Transverse colon (tissue), 4 donors: ENCODE measurements at regions not wholly inside any gene's neighbourhood (a gene's known extent, or its start where the extent isn't known, plus 50 kb on each side); places are given as distances from the start of the nearest gene placed in this dataset.
A peak's percentile ranks its signal among the peaks of the same experiment; 100 is the strongest.

Experiments
- DNase-seq: peaks from one replicate; pipeline ENCODE4 v3.0.0-alpha.2; 2019
- H3K27ac ChIP-seq, 4 donors: fragments of 200-600 bp; sonication (generic); 2 replicates each; pipeline ENCODE4 v1.5.1; 2016 to 2018; ENCODE audit warnings: inconsistent platforms in 4 of 4
- H3K27me3 ChIP-seq: fragments of 200-600 bp; sonication (generic); 2 replicates; pipeline ENCODE4 v1.5.1; 2017; ENCODE audit warnings: inconsistent platforms
- H3K36me3 ChIP-seq, 4 donors: fragments of 200-600 bp; sonication (generic); 2 replicates each; pipeline ENCODE4 v1.5.1; 2017 to 2019; ENCODE audit warnings: inconsistent platforms in 4 of 4
- H3K4me1 ChIP-seq, 4 donors: fragments of 200-600 bp; sonication (generic); 2 replicates each; pipeline ENCODE4 v1.5.1; 2017 to 2020; ENCODE audit warnings: inconsistent platforms in 4 of 4
- H3K4me3 ChIP-seq, 4 donors: fragments of 200-600 bp; sonication (generic); 1 replicate in 1 of 4; 2 replicates in 3 of 4; pipeline versions ENCODE4 v1.5.1 to v1.6.1; 2017 to 2019; ENCODE audit warnings: inconsistent platforms in 4 of 4
- H3K9me3 ChIP-seq, 2 donors: fragments of 200-600 bp; sonication (generic); 2 replicates each; pipeline ENCODE4 v1.5.1; 2017 to 2019; ENCODE audit warnings: inconsistent platforms in 2 of 2
- EP300 ChIP-seq: sonication (generic); formaldehyde crosslinking; IDR thresholded peaks from one replicate; pipeline ENCODE4 v1.6.1; 2017; ENCODE audit warnings: antibody characterized with exemption, low read depth
- POLR2A ChIP-seq: fragments of 450-650 bp; IDR thresholded peaks from one replicate; pipeline ENCODE4 v1.6.1; 2016; ENCODE audit warnings: antibody characterized with exemption, mild to moderate bottlenecking, moderate library complexity
- POLR2AphosphoS5 ChIP-seq, 3 donors: sonication (generic); formaldehyde crosslinking; IDR thresholded peaks; one replicate each; pipeline ENCODE4 v1.6.1; 2016; ENCODE audit warnings: antibody characterized with exemption in 3 of 3
- WGBS, 2 donors: methylation state at CpG; one replicate each; pipeline ENCODE4 v1.1.5; 2018; ENCODE audit warnings: low coverage in 1 of 2; 5-methylcytosine and 5-hydroxymethylcytosine counted together
- in situ Hi-C, 4 donors: fragments of 200-750 bp; cut with MboI; loops; one replicate each; pipeline versions ENCODE4 v1.15.0 to v1.15.1; 2017; ENCODE audit warnings: low sequenced_read_pairs in 3 of 4, low pct_ligation_motif_present in 1 of 4, low pct_unique_long_range_greater_than_20kb in 1 of 4
- intact Hi-C: fragments of 100-400 bp; cut with DNase I; formaldehyde crosslinking; loops from one replicate; pipeline ENCODE4 v1.15.1; 2023; ENCODE audit warnings: low total_unique reads
- TF ChIP-seq, protein P1 (sequence below), 5 experiments: fragments of 200-600 bp in 3 of 5; fragments of 450-650 bp in 2 of 5; sonication (generic) in 3 of 5; IDR thresholded peaks; 1 replicate in 2 of 5; 2 replicates in 3 of 5; pipeline ENCODE4 v1.5.1; 2016 to 2017; ENCODE audit warnings: antibody characterized with exemption in 5 of 5, inconsistent platforms in 3 of 5, mild to moderate bottlenecking in 2 of 5, moderate library complexity in 1 of 5

DNA sequence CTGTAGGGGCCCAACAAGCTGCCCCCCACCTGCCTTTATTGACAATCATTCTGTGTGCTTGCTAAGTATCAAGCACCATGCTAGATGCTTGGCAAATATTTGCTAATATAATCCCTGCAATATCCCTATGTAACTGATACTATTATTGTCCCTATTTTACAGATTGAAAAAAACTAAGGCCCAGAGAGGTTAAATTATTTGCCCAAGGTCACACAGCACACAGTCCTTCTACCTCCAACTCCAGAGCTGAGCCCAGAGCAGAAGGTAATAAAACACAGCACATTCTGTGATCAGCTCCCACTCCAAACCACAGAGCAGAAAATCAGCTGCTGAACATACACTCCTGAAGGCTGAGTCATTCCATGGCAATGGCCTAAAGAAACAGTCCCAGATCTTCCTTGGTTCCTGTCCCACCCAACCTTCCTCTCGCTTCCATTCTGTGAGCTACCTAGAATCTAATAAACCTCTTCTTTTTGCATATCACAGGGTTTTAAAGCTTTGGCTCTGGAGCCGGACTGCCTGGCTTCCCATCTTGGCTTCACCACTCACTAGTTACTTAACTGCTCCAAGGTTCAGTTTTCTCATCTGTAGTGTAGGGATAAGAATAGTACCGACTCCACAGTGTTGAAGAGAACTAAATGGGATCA is 66.7 kb upstream of the ADRA1B start:
- DNase-seq, result no peak
- intact Hi-C loops (no loop called here), in situ Hi-C loops (no loop called here)
- H3K27me3 ChIP-seq, result no peaks in the 10 kb centered on the region
- WGBS, 2 donors, result 80 to 84% methylated on average over 1 to 3 of the region's 3 CpGs
- no peak overlapping the region for H3K4me3 ChIP-seq
- peak overlapping the region in 1 of 4 donors; percentile 6 for H3K27ac ChIP-seq
- no peaks in the 10 kb centered on the region for H3K9me3 ChIP-seq
- TF ChIP-seq EP300, result no peak
- no peak for TF ChIP-seq POLR2A
- TF ChIP-seq, protein P1, sequence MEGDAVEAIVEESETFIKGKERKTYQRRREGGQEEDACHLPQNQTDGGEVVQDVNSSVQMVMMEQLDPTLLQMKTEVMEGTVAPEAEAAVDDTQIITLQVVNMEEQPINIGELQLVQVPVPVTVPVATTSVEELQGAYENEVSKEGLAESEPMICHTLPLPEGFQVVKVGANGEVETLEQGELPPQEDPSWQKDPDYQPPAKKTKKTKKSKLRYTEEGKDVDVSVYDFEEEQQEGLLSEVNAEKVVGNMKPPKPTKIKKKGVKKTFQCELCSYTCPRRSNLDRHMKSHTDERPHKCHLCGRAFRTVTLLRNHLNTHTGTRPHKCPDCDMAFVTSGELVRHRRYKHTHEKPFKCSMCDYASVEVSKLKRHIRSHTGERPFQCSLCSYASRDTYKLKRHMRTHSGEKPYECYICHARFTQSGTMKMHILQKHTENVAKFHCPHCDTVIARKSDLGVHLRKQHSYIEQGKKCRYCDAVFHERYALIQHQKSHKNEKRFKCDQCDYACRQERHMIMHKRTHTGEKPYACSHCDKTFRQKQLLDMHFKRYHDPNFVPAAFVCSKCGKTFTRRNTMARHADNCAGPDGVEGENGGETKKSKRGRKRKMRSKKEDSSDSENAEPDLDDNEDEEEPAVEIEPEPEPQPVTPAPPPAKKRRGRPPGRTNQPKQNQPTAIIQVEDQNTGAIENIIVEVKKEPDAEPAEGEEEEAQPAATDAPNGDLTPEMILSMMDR (IDR thresholded peaks at IDR 0.05), result no peak
- TF ChIP-seq POLR2AphosphoS5 (IDR thresholded peaks at IDR 0.05), result no peak
- H3K4me1 ChIP-seq, result no peaks in the 10 kb centered on the region
- H3K36me3 ChIP-seq, result no peaks in the 10 kb centered on the region

DNA sequence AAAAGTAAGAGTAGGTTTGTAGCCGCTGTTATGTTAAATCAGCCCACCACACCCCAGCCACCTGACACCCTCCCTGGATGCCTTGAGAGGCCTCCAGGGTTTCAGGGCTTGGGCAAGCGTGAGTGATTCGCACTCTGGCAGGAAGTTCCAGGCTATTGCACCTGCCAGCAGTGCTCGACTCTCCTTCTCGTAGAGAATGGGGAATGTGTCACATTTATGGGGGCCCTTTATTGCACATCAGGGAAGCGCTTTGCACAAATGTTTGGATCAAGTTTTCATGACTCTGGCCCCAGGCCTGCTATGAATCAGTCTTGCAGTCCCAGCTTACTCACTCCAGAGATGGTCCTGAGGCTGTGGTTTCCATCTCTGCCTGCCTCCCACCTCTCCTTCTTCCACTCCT is 66.1 kb upstream of the ADRA1B start:
- no peaks in the 10 kb centered on the region for H3K36me3 ChIP-seq
- no peak overlapping the region for H3K4me3 ChIP-seq
- H3K9me3 ChIP-seq, result no peaks in the 10 kb centered on the region
- peak; percentile 18 for DNase-seq
- H3K4me1 ChIP-seq, result no peaks in the 10 kb centered on the region
- H3K27ac ChIP-seq, result peak overlapping the region in 1 of 4 donors; percentile 6
- no peaks in the 10 kb centered on the region for H3K27me3 ChIP-seq
- intact Hi-C loops (no loop called here), in situ Hi-C loops (no loop called here)
- TF ChIP-seq POLR2AphosphoS5 (IDR thresholded peaks at IDR 0.05), result no peak
- TF ChIP-seq EP300, result no peak
- TF ChIP-seq, protein P1 (IDR thresholded peaks at IDR 0.05), result no peak
- TF ChIP-seq POLR2A, result no peak
- WGBS, 2 donors, result 52% methylated on average over 6 of the region's 6 CpGs; no CpG with 5 or more reads in 1 of the 2 donors

DNA sequence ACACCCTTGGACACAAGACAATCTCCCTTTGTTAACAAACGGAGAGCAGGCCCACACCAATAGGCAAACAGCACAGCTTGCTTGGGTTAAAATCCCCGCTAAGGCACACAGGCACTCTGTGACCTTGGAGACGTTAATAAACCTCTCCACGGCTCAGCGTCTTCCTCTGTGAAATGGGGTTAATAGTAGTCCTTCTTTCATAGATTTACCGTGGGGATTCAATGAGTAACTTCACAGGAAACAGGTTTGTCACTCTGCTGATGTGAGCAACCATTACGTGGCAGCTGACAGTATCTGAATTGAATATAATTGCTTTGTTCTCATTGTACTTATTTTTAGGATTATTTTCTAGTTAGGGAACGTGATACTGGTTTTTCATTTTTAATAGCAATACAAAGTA is 65.2 kb upstream of the ADRA1B start:
- Histone ChIP-seq H3K27ac (no peak overlapping the region), H3K36me3 (no peaks in the 10 kb centered on the region), H3K27me3 (no peaks in the 10 kb centered on the region), H3K9me3 (no peaks in the 10 kb centered on the region), H3K4me3 (no peak overlapping the region), H3K4me1 (no peaks in the 10 kb centered on the region)
- in situ Hi-C loops, result no loop called here
- intact Hi-C loops, result no loop called here
- TF ChIP-seq POLR2A (no peak), POLR2AphosphoS5 (IDR thresholded peaks at IDR 0.05) (no peak), EP300 (no peak)
- TF ChIP-seq, protein P1 (IDR thresholded peaks at IDR 0.05), result no peak
- no peak for DNase-seq
- 46 to 58% methylated on average over 6 to 8 of the region's 8 CpGs for WGBS, 2 donors

DNA sequence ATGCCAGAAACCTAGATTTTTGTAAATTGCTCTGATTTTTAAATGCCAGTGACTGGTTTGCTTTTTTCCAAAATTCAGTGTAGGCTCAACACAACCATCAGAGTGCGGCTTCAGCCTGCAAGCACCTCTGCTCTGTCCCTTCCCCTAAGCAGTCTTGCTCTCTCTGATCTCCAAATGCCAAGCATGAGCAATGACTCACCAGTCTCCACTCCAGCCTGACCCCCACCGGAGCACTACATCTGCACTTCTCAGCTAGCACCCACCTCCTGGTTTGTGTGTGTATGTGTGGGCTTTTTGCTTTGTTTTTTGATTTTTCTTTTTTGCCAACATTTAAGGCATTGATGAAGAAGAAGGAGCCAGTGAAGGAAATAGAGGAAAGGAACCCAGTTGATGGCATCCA is 61.4 kb upstream of the ADRA1B start:
- 88 to 100% methylated on average over 1 to 2 of the region's 2 CpGs for WGBS, 2 donors
- H3K27me3 ChIP-seq, result no peaks in the 10 kb centered on the region
- in situ Hi-C loops (no loop called here), intact Hi-C loops (no loop called here)
- no peaks in the 10 kb centered on the region for H3K4me1 ChIP-seq
- H3K9me3 ChIP-seq, result no peaks in the 10 kb centered on the region
- no peak for DNase-seq
- no peak overlapping the region for H3K4me3 ChIP-seq
- no peaks in the 10 kb centered on the region for H3K36me3 ChIP-seq
- no peak overlapping the region for H3K27ac ChIP-seq
- TF ChIP-seq, protein P1 (IDR thresholded peaks at IDR 0.05), result no peak
- no peak for TF ChIP-seq POLR2AphosphoS5 (IDR thresholded peaks at IDR 0.05)
- TF ChIP-seq POLR2A, result no peak
- no peak for TF ChIP-seq EP300
